Activated B cell treated with CpG ODN at 0.5 μM for 24 hours (primary cell): ENCODE measurements at regions not wholly inside any gene's neighbourhood (a gene's known extent, or its start where the extent isn't known, plus 50 kb on each side); places are given as distances from the start of the nearest gene placed in this dataset.

Experiments
- ATAC-seq: fragments of 200-7000 bp; cut with Tn5 transposase; one replicate; pipeline ENCODE4 v1.10.0; 2021; ENCODE audit warnings: low read depth, mild to moderate bottlenecking, moderate library complexity
- CTCF ChIA-PET: fragments of 350-600 bp; sonication (Branson Sonifier 250); formaldehyde crosslinking; loops from one replicate; lab custom pipeline; 2021; ENCODE audit warnings: antibody characterized with exemption; lab: Charles Lee
- POLR2A ChIA-PET: fragments of 350-600 bp; sonication (Branson Sonifier 250); formaldehyde crosslinking; loops from one replicate; lab custom pipeline; 2021; ENCODE audit warnings: antibody characterized with exemption; lab: Charles Lee
- DNase-seq: peaks from one replicate; pipeline ENCODE4 v3.0.0; 2022
- H3K27ac Mint-ChIP-seq: one replicate; pipeline ENCODE4 v1.8.0; 2020; ENCODE audit warnings: mixed read lengths
- H3K27me3 Mint-ChIP-seq: one replicate; pipeline ENCODE4 v1.8.0; 2021; ENCODE audit warnings: mixed read lengths
- H3K36me3 Mint-ChIP-seq: one replicate; pipeline ENCODE4 v1.8.0; 2021; ENCODE audit warnings: low read depth, mixed read lengths
- H3K4me1 Mint-ChIP-seq: one replicate; pipeline ENCODE4 v1.8.0; 2021; ENCODE audit warnings: mixed read lengths
- H3K4me3 Mint-ChIP-seq: one replicate; pipeline ENCODE4 v1.8.0; 2020; ENCODE audit warnings: mild to moderate bottlenecking, mixed read lengths
- H3K9me3 Mint-ChIP-seq: one replicate; pipeline ENCODE4 v1.8.0; 2020; ENCODE audit warnings: mixed read lengths
- intact Hi-C: fragments of 100-400 bp; cut with micrococcal nuclease; formaldehyde crosslinking; loops from one replicate; pipeline ENCODE4 v1.15.1; 2024
- TF ChIP-seq, protein P1 (sequence below): fragments of 200-600 bp; IDR thresholded peaks from one replicate; pipeline ENCODE4 v1.8.0; 2022; ENCODE audit warnings: antibody characterized with exemption, mild to moderate bottlenecking

DNA sequence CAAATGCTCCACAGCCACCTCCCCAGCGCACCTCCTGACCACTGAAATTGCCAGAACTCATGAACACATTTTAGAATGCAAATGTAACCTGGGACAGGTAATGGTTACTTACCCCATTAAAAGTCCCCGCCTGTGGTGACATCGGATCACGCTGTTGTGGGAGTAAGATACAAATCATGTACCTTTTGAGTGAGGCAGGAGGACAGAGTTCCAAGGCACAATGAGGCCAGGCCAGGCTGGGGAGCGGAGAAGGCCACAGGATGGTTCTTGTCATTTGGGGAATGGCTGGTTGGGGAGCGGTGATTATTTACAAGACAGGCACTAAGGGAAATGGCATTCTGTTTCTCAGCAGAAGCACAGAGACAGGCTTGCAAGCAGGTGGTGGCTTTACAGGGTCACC, 490.0 kb downstream of the EDEM1 start:
- intact Hi-C loops = no loop called here
- DNase-seq = no peak
- ChIA-PET CTCF (no interaction called here), POLR2A (no interaction called here)
- Mint-ChIP-seq H3K36me3 (no peaks in the 10 kb centered on the region), H3K27ac (no peak overlapping the region), H3K4me1 (no peaks in the 10 kb centered on the region), H3K4me3 (no peak overlapping the region), H3K27me3 (no peaks in the 10 kb centered on the region), H3K9me3 (peaks cover 11% of the 10 kb centered on the region)
- no peak for ATAC-seq
- TF ChIP-seq, protein P1, sequence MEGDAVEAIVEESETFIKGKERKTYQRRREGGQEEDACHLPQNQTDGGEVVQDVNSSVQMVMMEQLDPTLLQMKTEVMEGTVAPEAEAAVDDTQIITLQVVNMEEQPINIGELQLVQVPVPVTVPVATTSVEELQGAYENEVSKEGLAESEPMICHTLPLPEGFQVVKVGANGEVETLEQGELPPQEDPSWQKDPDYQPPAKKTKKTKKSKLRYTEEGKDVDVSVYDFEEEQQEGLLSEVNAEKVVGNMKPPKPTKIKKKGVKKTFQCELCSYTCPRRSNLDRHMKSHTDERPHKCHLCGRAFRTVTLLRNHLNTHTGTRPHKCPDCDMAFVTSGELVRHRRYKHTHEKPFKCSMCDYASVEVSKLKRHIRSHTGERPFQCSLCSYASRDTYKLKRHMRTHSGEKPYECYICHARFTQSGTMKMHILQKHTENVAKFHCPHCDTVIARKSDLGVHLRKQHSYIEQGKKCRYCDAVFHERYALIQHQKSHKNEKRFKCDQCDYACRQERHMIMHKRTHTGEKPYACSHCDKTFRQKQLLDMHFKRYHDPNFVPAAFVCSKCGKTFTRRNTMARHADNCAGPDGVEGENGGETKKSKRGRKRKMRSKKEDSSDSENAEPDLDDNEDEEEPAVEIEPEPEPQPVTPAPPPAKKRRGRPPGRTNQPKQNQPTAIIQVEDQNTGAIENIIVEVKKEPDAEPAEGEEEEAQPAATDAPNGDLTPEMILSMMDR = no peak

DNA sequence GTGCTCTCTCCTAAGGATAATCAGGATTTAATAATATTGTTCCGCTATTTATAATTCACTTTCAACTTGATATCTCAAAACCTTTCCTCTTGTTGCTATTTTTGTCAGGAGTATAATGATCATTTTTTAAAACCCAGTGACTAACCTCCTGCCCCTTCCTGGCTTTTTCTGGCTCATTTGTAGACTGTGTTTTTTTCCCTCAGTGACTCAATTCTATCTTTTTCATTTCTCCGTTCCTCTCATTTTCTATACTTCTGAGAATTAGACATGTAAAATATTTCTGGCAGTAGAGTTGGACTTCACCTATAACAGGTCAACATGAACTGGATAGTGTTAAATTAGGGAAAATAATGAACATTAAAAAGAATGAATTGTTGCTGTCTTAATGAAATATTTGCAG, 490.7 kb downstream of the EDEM1 start:
- intact Hi-C loops = no loop called here
- POLR2A ChIA-PET = no interaction called here
- TF ChIP-seq, protein P1 = no peak
- CTCF ChIA-PET = no interaction called here
- DNase-seq = no peak
- no peak overlapping the region for H3K27ac Mint-ChIP-seq
- no peaks in the 10 kb centered on the region for H3K27me3 Mint-ChIP-seq
- H3K4me3 Mint-ChIP-seq = no peak overlapping the region
- H3K4me1 Mint-ChIP-seq = no peaks in the 10 kb centered on the region
- no peak for ATAC-seq
- peaks cover 11% of the 10 kb centered on the region for H3K9me3 Mint-ChIP-seq
- no peaks in the 10 kb centered on the region for H3K36me3 Mint-ChIP-seq

DNA sequence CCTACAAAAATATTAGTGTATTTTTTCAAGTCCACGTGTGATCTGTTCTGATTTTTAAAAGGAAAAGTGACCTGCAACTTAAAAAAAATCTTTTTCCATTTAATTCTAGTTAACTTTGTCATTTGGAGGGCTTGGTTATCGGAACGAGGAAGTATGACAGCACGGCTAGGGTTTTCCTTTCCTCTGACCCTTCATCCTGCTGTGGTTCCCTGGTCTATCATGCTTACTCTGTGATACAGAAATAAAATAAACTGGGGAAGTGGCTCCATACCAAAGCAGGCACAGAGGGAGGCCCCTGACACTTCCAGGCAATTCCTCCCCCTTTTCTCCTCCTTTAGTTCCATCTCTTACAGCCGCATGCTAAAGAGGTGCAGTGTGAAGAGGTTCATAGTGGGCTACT, 491.3 kb downstream of the EDEM1 start:
- peaks cover 11% of the 10 kb centered on the region for H3K9me3 Mint-ChIP-seq
- intact Hi-C loops = no loop called here
- no peak for DNase-seq
- ChIA-PET POLR2A (no interaction called here), CTCF (no interaction called here)
- H3K4me1 Mint-ChIP-seq = no peaks in the 10 kb centered on the region
- no peaks in the 10 kb centered on the region for H3K36me3 Mint-ChIP-seq
- ATAC-seq = no peak
- TF ChIP-seq, protein P1 = no peak
- no peak overlapping the region for H3K27ac Mint-ChIP-seq
- H3K27me3 Mint-ChIP-seq = no peaks in the 10 kb centered on the region
- no peak overlapping the region for H3K4me3 Mint-ChIP-seq

DNA sequence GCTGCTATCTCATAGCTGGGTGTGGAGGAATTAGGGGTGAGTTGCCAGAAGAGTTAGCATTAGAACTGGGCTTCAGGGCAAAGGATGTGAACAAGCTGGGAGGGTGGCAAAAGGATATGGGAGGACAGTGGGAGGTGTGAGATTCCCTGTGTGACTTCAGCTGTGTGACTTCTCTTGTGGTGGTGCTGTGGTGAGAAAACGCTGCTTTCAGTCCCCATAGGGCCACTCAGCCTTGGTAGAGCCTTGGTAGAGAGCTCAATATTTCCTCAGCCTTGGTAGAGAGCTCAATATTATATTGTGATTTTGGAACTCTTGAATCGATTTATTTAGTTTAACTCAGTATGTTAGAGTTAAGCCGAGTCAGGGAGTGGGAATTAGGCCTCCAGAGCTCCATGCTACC, 499.7 kb downstream of the EDEM1 start:
- ChIA-PET CTCF (no interaction called here), POLR2A (no interaction called here)
- Mint-ChIP-seq H3K9me3 (peaks cover 18% of the 10 kb centered on the region), H3K27ac (no peak overlapping the region), H3K4me1 (no peaks in the 10 kb centered on the region), H3K4me3 (no peak overlapping the region), H3K27me3 (no peaks in the 10 kb centered on the region), H3K36me3 (no peaks in the 10 kb centered on the region)
- TF ChIP-seq, protein P1 = no peak
- ATAC-seq = no peak
- intact Hi-C loops = no loop called here
- DNase-seq = no peak

DNA sequence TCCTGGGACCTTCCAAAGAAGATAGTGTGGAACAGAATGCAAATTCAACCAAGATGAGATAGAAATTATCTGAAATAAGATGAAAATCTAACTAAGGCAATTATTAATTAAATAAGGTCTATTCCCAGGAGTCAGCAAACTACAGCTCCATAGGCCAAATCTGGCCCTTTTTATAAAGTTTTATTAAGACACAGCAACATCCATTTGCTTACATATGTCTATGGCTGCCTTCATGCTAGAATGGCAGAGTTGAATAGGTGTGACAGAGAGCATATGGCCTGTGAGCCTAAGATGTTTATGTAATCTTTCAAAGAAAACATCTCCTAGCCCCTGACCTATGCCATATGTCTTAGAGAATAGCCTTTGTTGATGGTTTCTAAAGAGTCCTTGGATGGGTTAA, 503.0 kb downstream of the EDEM1 start:
- Mint-ChIP-seq H3K4me3 (no peak overlapping the region), H3K4me1 (no peaks in the 10 kb centered on the region), H3K36me3 (no peaks in the 10 kb centered on the region), H3K9me3 (peaks cover 21% of the 10 kb centered on the region), H3K27me3 (no peaks in the 10 kb centered on the region), H3K27ac (no peak overlapping the region)
- DNase-seq (no peak), ATAC-seq (no peak)
- TF ChIP-seq, protein P1 = no peak
- CTCF ChIA-PET = no interaction called here
- POLR2A ChIA-PET = no interaction called here
- intact Hi-C loops = no loop called here
